ENCODE measurements at regions not wholly inside any gene's neighbourhood (a gene's known extent, or its start where the extent isn't known, plus 50 kb on each side); places are given as distances from the start of the nearest gene placed in this dataset.
A peak's percentile ranks its signal among the peaks of the same experiment; 100 is the strongest.

DNA sequence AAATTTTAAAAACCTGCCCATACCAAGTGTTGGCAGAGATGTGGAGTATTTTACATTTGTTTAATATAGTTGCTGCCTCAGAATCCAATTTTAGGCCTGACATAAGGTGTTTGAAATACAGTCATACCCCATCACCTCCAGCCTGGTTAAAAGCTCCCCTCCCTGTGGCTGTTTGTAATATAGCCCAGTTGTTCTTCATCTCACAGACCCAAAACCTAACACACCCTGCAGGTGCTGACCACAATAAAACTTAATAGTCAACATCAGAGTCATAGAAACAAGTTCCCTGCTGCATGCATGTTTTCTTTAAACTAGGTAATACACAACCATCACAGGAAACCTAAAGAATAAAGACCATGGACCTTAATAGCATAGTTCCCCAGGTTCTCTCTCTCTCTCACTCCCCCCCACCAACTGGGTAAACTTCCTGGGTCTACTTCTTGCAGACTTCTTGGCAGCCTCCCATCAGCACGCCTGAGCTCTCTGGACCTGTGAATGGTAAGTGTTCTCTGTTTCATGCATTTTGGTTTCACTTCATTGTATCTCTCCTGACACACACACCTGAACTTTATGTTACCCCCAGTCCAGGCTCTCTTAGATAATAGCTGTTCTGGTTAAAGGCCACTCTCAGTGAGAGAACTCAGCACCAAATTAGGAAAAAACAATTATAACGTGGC lies 1369.9 kb downstream of the EFNB2 start:
- no peak for DNase-seq

GRCh38 chr13:105159841-105160240 lies 1375.6 kb downstream of the EFNB2 start:
- no peak for DNase-seq

- DNase-seq = no peak
Measured at GRCh38 chr13:105153611-105154010, 1381.9 kb downstream of the EFNB2 start.

DNA sequence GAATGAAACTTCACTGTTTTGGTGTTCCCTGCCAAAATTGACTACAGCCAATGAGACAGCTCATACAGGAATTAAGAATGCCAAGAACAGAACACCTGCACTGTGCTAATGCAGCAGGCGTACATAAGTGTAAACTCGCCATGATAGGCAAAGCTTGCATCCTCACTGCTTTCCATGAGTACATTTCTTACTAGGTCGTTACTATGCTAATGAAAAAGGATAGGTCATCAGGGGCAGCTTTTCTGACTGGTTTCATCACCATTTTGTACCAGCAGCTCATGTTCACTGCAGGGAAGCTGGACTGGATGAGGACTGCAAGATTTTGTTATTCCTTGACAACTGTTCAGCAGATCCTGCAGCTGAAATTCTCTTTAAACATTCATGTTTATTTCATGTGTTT lies 1383.8 kb downstream of the EFNB2 start:
- no peak for DNase-seq

DNA sequence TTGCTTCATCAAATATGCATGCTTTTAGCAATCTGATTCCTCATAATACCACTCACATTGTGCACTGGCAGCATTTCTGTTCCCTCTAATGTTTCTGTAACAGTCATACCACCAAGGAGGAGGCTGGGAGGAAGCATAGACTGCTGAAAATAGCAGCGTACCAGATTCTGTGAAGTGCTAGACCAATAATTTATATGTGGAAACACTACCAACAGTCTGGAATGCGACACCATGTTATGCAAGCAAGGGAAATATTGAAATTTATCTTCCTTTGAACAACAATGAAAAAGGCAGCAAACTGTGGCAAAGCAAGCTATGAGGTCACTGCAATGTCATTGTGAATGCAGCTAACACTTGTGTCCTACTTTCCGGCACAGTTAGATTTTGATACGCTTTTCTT lies 1388.0 kb downstream of the EFNB2 start:
- DNase-seq = no peak

GRCh38 chr13:105144936-105145335 lies 1390.5 kb downstream of the EFNB2 start:
- DNase-seq = no peak

DNA sequence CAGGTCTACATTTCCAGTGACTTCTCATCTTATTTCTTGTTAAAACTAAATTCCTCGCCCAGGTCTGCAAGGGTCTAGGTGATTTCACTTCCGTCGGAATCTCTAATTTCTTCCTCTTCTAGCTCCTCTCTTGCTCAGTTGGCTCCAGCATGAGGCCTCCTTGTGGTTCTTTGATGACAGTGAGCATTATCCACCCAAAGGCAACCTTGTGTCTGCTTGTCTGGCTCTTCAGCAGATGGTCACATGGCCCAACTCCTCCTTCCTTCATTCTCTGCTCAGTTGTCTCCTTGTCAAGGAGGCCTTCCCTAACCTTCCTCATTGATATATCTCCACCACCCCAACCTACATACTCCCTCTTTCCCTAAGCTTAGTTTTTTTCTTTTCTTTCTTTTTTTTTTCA lies 1391.4 kb downstream of the EFNB2 start:
- DNase-seq = no peak

- no peak for DNase-seq
Measured at GRCh38 chr13:105142556-105142955, 1392.9 kb downstream of the EFNB2 start.

GRCh38 chr13:105139380-105140285 lies 1395.8 kb downstream of the EFNB2 start:
- peak in 1 of 2 experiments; percentile 39 for DNase-seq

DNA sequence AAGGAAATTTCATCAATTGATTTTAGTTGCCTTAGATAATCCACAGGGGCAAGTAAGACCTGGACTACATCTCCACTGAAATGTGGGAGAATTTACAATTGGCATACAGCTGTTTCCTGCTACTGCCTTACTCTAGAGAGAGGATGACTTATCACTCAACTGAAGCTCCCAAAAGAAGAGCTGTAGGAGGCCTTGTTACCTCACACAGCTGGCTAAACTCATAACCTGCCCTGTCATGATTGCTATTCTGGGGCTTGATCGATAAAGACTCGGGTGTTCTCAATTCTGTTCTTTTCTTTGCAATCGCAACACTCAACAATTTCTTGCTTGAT lies 1396.4 kb downstream of the EFNB2 start:
- no peak for DNase-seq

GRCh38 chr13:105135852-105136615 lies 1399.4 kb downstream of the EFNB2 start:
- no peak for DNase-seq

DNA sequence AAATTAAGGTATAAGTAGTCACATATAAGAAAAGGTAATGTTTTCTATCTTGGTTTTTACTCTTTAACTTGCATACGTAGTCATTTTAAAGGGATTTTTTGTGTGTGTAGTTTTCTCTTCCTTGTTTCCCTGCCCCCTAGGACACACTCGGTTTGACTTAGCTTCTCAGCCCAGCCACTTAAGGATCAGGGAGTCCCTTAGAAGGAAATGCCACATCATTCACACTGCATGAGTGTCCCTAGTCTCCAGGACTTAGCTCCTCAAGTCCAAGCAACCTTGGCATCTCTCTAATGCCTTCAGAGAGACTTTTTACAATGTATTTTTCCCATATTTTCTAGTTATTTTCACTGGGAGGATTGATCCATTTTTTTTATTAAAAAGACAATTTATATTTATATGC lies 1407.7 kb downstream of the EFNB2 start:
- no peak for DNase-seq

DNA sequence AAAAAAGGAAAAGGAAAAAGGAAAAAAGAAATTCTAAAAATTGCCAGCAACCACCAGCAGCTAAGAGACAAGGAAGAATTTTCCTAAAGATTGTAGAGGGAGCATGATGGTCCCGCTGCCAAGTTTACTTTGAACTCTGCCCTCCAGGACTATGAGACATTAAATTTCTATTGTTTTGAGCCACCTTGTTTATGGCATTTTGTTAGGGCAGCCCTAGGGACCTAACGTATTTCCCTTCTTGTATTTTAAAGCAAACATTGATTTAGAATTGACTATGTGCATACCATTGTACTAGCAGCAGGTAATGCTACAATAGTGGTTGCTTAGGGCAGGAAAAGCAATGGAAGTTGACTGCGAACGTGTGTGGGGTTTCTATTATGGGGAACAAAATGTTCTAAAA lies 1414.2 kb downstream of the EFNB2 start:
- DNase-seq = no peak

- DNase-seq = no peak
Measured at GRCh38 chr13:105118426-105118985, 1417.0 kb downstream of the EFNB2 start.

DNA sequence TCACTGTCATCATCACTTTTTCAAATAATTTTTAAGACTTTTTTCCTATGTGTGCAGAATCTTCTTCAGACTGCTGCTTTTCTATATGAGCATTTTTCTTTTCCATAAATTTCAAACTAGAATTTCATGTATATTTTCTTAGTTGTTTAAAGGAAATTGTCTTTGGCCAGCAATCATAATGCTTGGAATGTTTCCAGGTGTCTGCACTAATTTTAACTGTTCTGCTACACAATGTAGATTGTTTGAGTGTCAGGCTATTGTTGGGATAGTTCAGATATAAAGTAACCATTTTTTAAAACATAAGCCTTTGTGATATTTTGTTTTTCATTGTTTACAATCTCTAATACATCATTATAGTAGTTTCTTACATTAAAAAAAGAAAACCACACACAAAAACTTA lies 1418.5 kb downstream of the EFNB2 start:
- DNase-seq = no peak

DNA sequence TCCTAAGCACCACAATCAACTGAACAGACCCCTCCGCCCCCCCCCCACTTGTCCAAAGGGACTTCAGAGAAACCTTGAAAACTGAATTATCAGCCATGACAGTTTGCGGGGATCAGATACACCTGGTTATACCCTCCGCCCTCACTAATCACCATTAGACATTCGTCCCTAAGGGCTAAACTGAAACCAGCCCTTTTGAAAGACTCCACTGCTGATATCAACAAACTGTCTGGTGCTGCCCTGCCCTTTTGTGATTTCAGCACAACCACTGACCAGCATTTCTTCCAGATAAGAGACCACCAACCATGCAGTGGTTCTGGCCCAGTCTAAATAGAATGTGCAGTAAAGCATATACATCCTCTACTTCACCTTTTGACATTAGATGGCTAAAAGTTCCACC lies 1422.9 kb downstream of the EFNB2 start:
- DNase-seq = no peak

GRCh38 chr13:105107781-105108180 lies 1427.7 kb downstream of the EFNB2 start:
- DNase-seq = no peak

DNA sequence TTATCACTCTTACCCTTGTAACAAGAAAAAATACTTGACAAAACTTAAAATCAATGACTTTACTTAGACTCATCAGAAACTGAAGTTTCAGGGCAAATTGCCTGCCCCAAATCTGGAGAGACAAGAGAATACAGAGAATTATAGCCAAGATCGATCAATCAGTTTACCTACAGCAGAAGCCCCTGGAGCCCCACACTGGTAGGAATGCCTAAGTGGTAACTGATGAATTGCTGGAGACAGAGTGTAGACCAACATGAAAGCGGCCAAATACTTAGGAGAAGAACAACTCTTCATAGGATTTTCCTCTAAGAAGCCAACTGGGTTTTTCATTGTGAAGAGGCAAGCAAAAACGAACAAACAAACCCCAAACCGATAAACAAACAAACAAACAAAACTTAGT lies 1430.0 kb downstream of the EFNB2 start:
- DNase-seq = no peak

GRCh38 chr13:105097521-105097920 lies 1437.9 kb downstream of the EFNB2 start:
- no peak for DNase-seq

DNA sequence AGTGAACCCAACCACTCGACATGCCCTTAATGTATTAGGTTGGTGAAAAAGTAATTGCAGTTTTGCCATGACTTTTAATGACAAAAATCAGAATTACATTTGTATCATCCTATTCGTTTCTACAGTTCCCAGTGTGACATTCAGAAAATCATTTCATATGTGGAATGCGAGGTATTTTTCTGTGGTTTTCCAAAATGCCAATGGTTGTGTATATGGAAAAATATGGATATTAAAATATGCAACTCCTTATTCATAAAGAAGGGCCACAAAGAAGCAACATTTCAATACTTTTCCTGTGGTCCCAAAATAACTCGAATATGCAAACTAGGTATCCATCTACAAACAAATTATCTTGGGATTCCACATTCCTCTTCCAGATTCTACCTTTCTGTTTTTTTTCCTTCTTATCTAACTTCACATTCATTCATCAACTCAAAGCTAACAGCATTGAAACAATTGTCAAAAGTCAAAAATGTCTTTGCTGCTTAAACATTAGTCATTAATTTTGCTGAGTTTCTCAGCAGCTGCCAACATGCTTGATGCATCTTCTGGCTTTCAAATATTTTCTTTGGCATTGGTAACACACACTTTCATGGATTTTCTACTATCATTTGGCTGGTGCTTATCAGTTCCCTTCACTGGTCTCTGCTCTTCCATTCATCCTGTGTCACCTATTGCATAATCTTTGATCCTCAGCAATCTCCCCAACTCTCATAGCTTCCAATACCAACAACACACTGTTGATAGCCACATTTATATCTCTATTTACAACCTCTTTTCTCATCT lies 1445.4 kb downstream of the EFNB2 start:
- no peak for DNase-seq

DNA sequence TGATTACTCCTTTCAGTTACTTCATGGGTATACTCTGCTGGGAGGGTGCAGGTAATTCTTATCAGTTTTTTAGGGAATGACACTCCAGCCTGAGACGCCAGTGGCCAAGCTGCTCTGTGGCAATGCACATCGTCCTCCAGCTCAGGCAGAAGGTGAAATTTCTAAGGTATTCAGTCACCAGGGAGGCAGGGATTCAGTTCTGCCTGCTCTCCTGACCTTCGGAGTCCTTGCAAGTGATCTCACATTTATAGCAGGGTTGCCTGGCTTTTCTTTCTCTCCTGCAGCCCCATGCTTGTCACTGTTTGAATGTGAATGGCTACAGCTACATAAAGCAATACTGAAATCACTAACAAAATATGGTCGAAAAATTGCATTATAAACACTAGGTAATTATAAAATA lies 1447.5 kb downstream of the EFNB2 start:
- DNase-seq = no peak

DNA sequence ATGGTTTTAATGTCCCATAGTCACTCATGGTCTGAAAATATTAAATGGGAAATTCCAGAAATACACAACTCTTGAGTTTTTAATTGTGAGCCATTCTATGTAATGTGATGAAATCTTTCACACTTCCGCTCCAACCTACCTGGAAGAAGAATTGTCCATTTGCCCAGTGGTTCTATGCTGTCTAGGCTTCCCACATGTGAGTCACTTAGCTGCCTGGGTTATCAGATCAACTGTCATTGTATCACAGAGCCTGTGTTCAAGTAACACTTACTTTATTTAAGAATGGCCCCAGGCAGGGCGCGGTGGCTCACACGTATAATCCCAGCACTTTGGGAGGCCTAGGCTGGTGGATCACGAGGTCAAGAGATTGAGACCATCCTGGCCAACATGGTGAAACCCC lies 1450.5 kb downstream of the EFNB2 start:
- DNase-seq = no peak

DNA sequence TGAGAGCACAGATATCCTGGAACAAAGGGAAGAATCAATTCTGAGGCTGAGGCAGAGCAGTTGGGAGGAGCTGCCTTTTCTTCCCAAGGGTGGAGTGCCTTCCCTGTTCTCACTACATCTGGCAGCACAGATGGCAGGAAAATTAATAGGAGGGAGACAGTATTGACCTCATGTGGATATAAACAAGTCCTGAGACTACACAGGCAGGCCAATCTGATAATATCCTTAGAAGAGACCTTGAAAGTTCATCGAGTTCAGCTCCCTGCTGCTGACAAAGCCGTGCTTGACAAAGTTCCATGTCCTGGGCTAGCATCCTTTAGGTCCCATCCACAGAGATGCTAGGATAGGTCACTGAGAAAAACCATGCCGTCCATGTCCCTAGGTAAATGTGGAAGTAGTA lies 1451.5 kb downstream of the EFNB2 start:
- no peak for DNase-seq
